Peyer's patch (tissue), 4 donors: ENCODE measurements at regions not wholly inside any gene's neighbourhood (a gene's known extent, or its start where the extent isn't known, plus 50 kb on each side); places are given as distances from the start of the nearest gene placed in this dataset.

ENCODE experiments used
- DNase-seq, 3 donors: peaks; one replicate each; pipeline ENCODE4 v3.0.0-alpha.2; 2017 to 2019
- H3K27ac ChIP-seq, 4 donors: fragments of 200-600 bp; sonication (generic); one replicate each; pipeline ENCODE4 v1.5.1; 2016 to 2019
- H3K27me3 ChIP-seq, 2 donors: fragments of 200-600 bp; sonication (generic); one replicate each; pipeline ENCODE4 v1.5.1; 2019
- H3K36me3 ChIP-seq, 3 donors: fragments of 200-600 bp; sonication (generic); one replicate each; pipeline ENCODE4 v1.5.1; 2016 to 2019
- H3K4me1 ChIP-seq, 4 donors: fragments of 200-600 bp; sonication (generic); one replicate each; pipeline ENCODE4 v1.5.1; 2016 to 2019
- H3K4me3 ChIP-seq, 4 donors: fragments of 200-600 bp; sonication (generic); 1 replicate in 3 of 4; 2 replicates in 1 of 4; pipeline ENCODE4 v1.5.1; 2016 to 2019; ENCODE audit warnings: mild to moderate bottlenecking in 1 of 4
- H3K9me3 ChIP-seq, 4 donors: fragments of 200-600 bp; sonication (generic); one replicate each; pipeline ENCODE4 v1.5.1; 2016 to 2019; ENCODE audit warnings: mild to moderate bottlenecking in 1 of 4
- CTCF ChIP-seq, 6 experiments: fragments of 450-650 bp in 4 of 6; fragments of 200-600 bp in 2 of 6; sonication (generic) in 1 of 6; IDR thresholded peaks; one replicate each; pipeline ENCODE4 v1.5.1; 2017 to 2019; ENCODE audit warnings: antibody characterized with exemption in 6 of 6, mild to moderate bottlenecking in 3 of 6, moderate library complexity in 1 of 6
- POLR2A ChIP-seq, 2 donors: fragments of 450-650 bp; IDR thresholded peaks; one replicate each; pipeline ENCODE4 v1.5.1; 2017; ENCODE audit warnings: antibody characterized with exemption in 2 of 2, mild to moderate bottlenecking in 2 of 2, moderate library complexity in 2 of 2

GRCh38 chr18:60049172-60049571 lies 149.4 kb downstream of the PMAIP1 start:
- Histone ChIP-seq H3K27me3 (no peaks in the 10 kb centered on the region), H3K36me3 (no peaks in the 10 kb centered on the region), H3K9me3 (no peaks in the 10 kb centered on the region), H3K27ac (no peak overlapping the region), H3K4me1 (no peaks in the 10 kb centered on the region), H3K4me3 (no peak overlapping the region)
- no peak for DNase-seq
- TF ChIP-seq POLR2A (IDR thresholded peaks at IDR 0.05) (no peak), CTCF (IDR thresholded peaks at IDR 0.05) (no peak)

- H3K4me3 ChIP-seq: no peak overlapping the region
- no peaks in the 10 kb centered on the region for H3K4me1 ChIP-seq
- no peak overlapping the region for H3K27ac ChIP-seq
- no peaks in the 10 kb centered on the region for H3K36me3 ChIP-seq
- no peaks in the 10 kb centered on the region for H3K9me3 ChIP-seq
- TF ChIP-seq POLR2A (IDR thresholded peaks at IDR 0.05) (no peak), CTCF (IDR thresholded peaks at IDR 0.05) (no peak)
- DNase-seq: no peak
- no peaks in the 10 kb centered on the region for H3K27me3 ChIP-seq
Measured at GRCh38 chr18:60047556-60047955, 147.8 kb downstream of the PMAIP1 start.

- DNase-seq: no peak
- no peak for TF ChIP-seq POLR2A (IDR thresholded peaks at IDR 0.05)
- no peak for TF ChIP-seq CTCF (IDR thresholded peaks at IDR 0.05)
Measured at GRCh38 chr18:60044290-60045006, 144.7 kb downstream of the PMAIP1 start.

GRCh38 chr18:60040971-60041370 lies 141.2 kb downstream of the PMAIP1 start:
- no peak overlapping the region for H3K4me3 ChIP-seq
- H3K36me3 ChIP-seq: no peaks in the 10 kb centered on the region
- H3K4me1 ChIP-seq: no peaks in the 10 kb centered on the region
- no peaks in the 10 kb centered on the region for H3K27me3 ChIP-seq
- H3K27ac ChIP-seq: no peak overlapping the region
- TF ChIP-seq POLR2A (IDR thresholded peaks at IDR 0.05): no peak
- no peak for TF ChIP-seq CTCF (IDR thresholded peaks at IDR 0.05)
- no peak for DNase-seq
- no peaks in the 10 kb centered on the region for H3K9me3 ChIP-seq

More at GRCh38 chr18:60044290-60045006, 144.7 kb downstream of the PMAIP1 start:
- Histone ChIP-seq H3K4me3 (no peak overlapping the region), H3K9me3 (no peaks in the 10 kb centered on the region), H3K4me1 (no peaks in the 10 kb centered on the region), H3K27ac (no peak overlapping the region), H3K36me3 (no peaks in the 10 kb centered on the region), H3K27me3 (no peaks in the 10 kb centered on the region)

GRCh38 chr18:60038731-60039130 lies 138.9 kb downstream of the PMAIP1 start:
- H3K4me3 ChIP-seq: no peak overlapping the region
- H3K4me1 ChIP-seq: no peaks in the 10 kb centered on the region
- H3K27ac ChIP-seq: no peak overlapping the region
- no peaks in the 10 kb centered on the region for H3K27me3 ChIP-seq
- no peak for DNase-seq
- no peaks in the 10 kb centered on the region for H3K36me3 ChIP-seq
- TF ChIP-seq CTCF (IDR thresholded peaks at IDR 0.05): no peak
- TF ChIP-seq POLR2A (IDR thresholded peaks at IDR 0.05): no peak
- no peaks in the 10 kb centered on the region for H3K9me3 ChIP-seq
